ENCODE measurements at regions not wholly inside any gene's neighbourhood (a gene's known extent, or its start where the extent isn't known, plus 50 kb on each side); places are given as distances from the start of the nearest gene placed in this dataset.

DNA sequence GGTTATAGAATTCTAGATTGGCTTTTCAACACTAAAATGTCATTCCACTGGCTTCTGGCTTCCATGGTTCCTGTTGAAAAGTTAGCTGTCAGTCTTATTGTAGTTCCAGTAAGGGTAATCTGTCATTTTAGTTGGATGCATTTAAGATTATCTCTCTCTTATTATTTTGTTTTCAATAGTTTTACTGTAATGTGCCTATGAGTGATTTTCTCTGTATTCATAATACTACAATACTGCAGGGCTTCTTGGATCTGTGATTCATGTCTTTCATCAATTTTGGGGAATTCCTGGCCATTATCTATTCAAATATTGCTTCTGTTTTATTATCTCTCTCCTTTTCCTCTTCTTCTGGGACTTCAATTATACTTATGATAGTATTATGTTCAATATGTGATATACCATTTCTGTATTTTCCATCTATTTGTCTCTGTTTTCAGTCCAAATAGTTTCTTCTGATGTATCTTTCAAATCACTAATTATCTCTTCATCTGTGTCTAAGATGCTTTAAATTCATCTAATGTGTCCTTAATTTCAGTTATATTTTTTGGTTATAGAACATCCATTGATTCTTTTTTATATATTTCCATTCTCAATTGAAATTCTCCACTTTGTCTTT lies 101.5 kb downstream of the KCTD15 start:
- TF ChIP-seq, protein P1, sequence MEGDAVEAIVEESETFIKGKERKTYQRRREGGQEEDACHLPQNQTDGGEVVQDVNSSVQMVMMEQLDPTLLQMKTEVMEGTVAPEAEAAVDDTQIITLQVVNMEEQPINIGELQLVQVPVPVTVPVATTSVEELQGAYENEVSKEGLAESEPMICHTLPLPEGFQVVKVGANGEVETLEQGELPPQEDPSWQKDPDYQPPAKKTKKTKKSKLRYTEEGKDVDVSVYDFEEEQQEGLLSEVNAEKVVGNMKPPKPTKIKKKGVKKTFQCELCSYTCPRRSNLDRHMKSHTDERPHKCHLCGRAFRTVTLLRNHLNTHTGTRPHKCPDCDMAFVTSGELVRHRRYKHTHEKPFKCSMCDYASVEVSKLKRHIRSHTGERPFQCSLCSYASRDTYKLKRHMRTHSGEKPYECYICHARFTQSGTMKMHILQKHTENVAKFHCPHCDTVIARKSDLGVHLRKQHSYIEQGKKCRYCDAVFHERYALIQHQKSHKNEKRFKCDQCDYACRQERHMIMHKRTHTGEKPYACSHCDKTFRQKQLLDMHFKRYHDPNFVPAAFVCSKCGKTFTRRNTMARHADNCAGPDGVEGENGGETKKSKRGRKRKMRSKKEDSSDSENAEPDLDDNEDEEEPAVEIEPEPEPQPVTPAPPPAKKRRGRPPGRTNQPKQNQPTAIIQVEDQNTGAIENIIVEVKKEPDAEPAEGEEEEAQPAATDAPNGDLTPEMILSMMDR (IDR thresholded peaks at IDR 0.05; ENCODE audit: low read depth, low read length): no peak
- DNase-seq (ENCODE audit: low read depth in 2 of 2): no peak

DNA sequence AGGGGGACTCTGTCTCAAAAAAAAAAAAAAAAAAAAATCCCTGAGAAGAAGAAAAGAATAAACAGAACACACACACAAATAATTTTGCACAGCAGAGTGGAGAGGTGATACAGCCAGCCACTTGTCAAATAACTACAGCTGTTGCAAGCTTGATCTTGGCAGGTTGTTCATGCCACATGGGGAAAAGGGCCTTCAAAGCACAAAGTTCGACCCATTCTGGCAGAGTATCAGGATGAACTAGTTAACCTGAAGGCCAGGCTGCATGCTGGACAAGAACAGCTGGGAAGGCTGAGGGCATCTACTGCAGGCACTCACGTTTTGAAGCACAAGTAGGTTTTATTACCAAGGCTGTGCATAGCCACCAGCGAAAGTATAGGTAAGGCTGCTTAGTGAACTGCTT lies 104.1 kb downstream of the KCTD15 start:
- no peak for DNase-seq (ENCODE audit: low read depth in 2 of 2)
- no peak overlapping the region for H3K4me3 ChIP-seq (replicated peaks in 1 of 2; ENCODE audit: low read depth in 2 of 2, low read length in 2 of 2)
- TF ChIP-seq, protein P1 (IDR thresholded peaks at IDR 0.05; ENCODE audit: low read depth, low read length): no peak

More for the DNA sequence above, 101.5 kb downstream of the KCTD15 start:
- H3K4me3 ChIP-seq (replicated peaks in 1 of 2; ENCODE audit: low read depth in 2 of 2, low read length in 2 of 2): no peak overlapping the region

- TF ChIP-seq, protein P1 (IDR thresholded peaks at IDR 0.05; ENCODE audit: low read depth, low read length): no peak
- H3K4me3 ChIP-seq (replicated peaks in 1 of 2; ENCODE audit: low read depth in 2 of 2, low read length in 2 of 2): no peak overlapping the region
- no peak for DNase-seq (ENCODE audit: low read depth in 2 of 2)
Observed at GRCh38 chr19:33902395-33902794, 105.7 kb downstream of the KCTD15 start.

DNA sequence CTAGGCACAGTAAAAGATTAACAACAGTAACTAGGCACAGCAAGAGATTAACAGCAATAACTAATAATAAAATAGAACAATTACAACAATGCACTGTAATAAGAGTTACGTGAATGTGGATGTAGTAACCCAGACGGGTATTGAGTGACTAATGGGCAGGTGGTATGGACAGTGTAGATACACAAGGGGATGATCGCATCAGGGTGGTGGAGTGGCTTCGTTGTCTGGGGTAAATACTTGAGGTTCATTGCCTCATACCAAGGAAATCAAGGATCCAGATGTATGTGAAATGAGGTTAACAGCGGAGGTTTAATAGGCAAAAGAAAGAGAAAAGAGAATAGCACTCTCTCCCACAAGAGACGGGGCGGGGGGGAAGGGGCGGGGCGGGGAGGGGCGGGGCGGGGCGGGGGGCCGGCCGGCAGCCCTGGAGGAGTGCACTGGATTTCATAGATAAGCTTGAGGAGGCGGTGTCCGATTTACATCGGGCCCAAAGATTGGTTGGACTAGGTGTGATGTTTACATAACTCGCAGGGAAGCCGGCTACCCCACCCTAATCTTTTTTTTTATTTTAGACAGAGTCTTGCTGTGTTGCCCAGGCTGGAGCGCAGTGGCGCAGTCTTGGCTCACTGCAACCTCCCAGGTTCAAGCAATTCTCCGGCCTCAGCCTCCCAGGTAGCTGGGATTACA lies 106.3 kb downstream of the KCTD15 start:
- DNase-seq (ENCODE audit: low read depth in 2 of 2): no peak
- TF ChIP-seq, protein P1 (IDR thresholded peaks at IDR 0.05; ENCODE audit: low read depth, low read length): no peak

GRCh38 chr19:33903489-33903850 lies 106.8 kb downstream of the KCTD15 start:
- no peak for DNase-seq (ENCODE audit: low read depth in 2 of 2)
- no peak overlapping the region for H3K4me3 ChIP-seq (replicated peaks in 1 of 2; ENCODE audit: low read depth in 2 of 2, low read length in 2 of 2)
- TF ChIP-seq, protein P1 (IDR thresholded peaks at IDR 0.05; ENCODE audit: low read depth, low read length): no peak

More for the DNA sequence above, 106.3 kb downstream of the KCTD15 start:
- H3K4me3 ChIP-seq (replicated peaks in 1 of 2; ENCODE audit: low read depth in 2 of 2, low read length in 2 of 2): no peak overlapping the region

GRCh38 chr19:33904681-33905080 lies 108.0 kb downstream of the KCTD15 start:
- no peak overlapping the region for H3K4me3 ChIP-seq (replicated peaks in 1 of 2; ENCODE audit: low read depth in 2 of 2, low read length in 2 of 2)
- peak; percentile 34 to 67 for DNase-seq (ENCODE audit: low read depth in 2 of 2)
- TF ChIP-seq, protein P1 (IDR thresholded peaks at IDR 0.05; ENCODE audit: low read depth, low read length): no peak
